ENCODE measurements at regions not wholly inside any gene's neighbourhood (a gene's known extent, or its start where the extent isn't known, plus 50 kb on each side); places are given as distances from the start of the nearest gene placed in this dataset.

- DNase-seq = no peak
Observed at GRCh38 chr2:234691968-234692955, 195.4 kb upstream of the ARL4C start.

GRCh38 chr2:234691214-234691575 lies 194.3 kb upstream of the ARL4C start:
- DNase-seq = no peak

GRCh38 chr2:234690569-234691213 lies 193.8 kb upstream of the ARL4C start:
- DNase-seq = no peak

GRCh38 chr2:234689911-234690379 lies 193.1 kb upstream of the ARL4C start:
- no peak for DNase-seq

GRCh38 chr2:234687718-234688475 lies 191.0 kb upstream of the ARL4C start:
- DNase-seq = no peak

GRCh38 chr2:234686088-234686890 lies 189.4 kb upstream of the ARL4C start:
- DNase-seq = no peak

GRCh38 chr2:234684466-234684865 lies 187.6 kb upstream of the ARL4C start:
- no peak for DNase-seq

GRCh38 chr2:234683950-234684349 lies 187.1 kb upstream of the ARL4C start:
- no peak for DNase-seq

GRCh38 chr2:234682492-234683228 lies 185.8 kb upstream of the ARL4C start:
- no peak for DNase-seq

GRCh38 chr2:234680688-234681619 lies 184.1 kb upstream of the ARL4C start:
- DNase-seq = no peak

GRCh38 chr2:234679741-234680687 lies 183.1 kb upstream of the ARL4C start:
- no peak for DNase-seq

- DNase-seq = no peak
Observed at GRCh38 chr2:234679301-234679740, 182.4 kb upstream of the ARL4C start.

- DNase-seq = no peak
Observed at GRCh38 chr2:234678711-234679110, 181.8 kb upstream of the ARL4C start.

GRCh38 chr2:234677758-234678538 lies 181.1 kb upstream of the ARL4C start:
- no peak for DNase-seq

GRCh38 chr2:234676783-234677450 lies 180.0 kb upstream of the ARL4C start:
- DNase-seq = no peak

- no peak for DNase-seq
Observed at GRCh38 chr2:234676109-234676782, 179.4 kb upstream of the ARL4C start.

GRCh38 chr2:234674781-234675201 lies 177.9 kb upstream of the ARL4C start:
- DNase-seq = no peak
